ENCODE measurements at regions not wholly inside any gene's neighbourhood (a gene's known extent, or its start where the extent isn't known, plus 50 kb on each side); places are given as distances from the start of the nearest gene placed in this dataset.

GRCh38 chr2:122753336-122753735 is 997.9 kb downstream of the TSN start:
- Histone ChIP-seq H3K27ac (ENCODE audit: low read depth, low read length) (no peak overlapping the region), H3K4me1 (ENCODE audit: control insufficient read depth in 3 of 3, insufficient read depth in 3 of 3, low read length in 3 of 3) (no peaks in the 10 kb centered on the region), H3K36me3 (ENCODE audit: control insufficient read depth in 3 of 3, insufficient read depth in 3 of 3, low read length in 3 of 3) (no peaks in the 10 kb centered on the region), H3K9me3 (ENCODE audit: control insufficient read depth in 3 of 3, low read length in 3 of 3) (no peaks in the 10 kb centered on the region), H3K4me3 (ENCODE audit: low read length in 3 of 3) (no peak overlapping the region), H3K9ac (ENCODE audit: low read depth in 1 of 3, low read length in 3 of 3) (no peak overlapping the region), H3K27me3 (ENCODE audit: control insufficient read depth in 3 of 3, insufficient read depth in 3 of 3, low read length in 3 of 3) (no peaks in the 10 kb centered on the region)

GRCh38 chr2:122754561-122754960 is 999.1 kb downstream of the TSN start:
- Histone ChIP-seq H3K9ac (ENCODE audit: low read depth in 1 of 3, low read length in 3 of 3) (no peak overlapping the region), H3K4me3 (ENCODE audit: low read length in 3 of 3) (no peak overlapping the region), H3K36me3 (ENCODE audit: control insufficient read depth in 3 of 3, insufficient read depth in 3 of 3, low read length in 3 of 3) (no peaks in the 10 kb centered on the region), H3K27me3 (ENCODE audit: control insufficient read depth in 3 of 3, insufficient read depth in 3 of 3, low read length in 3 of 3) (no peaks in the 10 kb centered on the region), H3K9me3 (ENCODE audit: control insufficient read depth in 3 of 3, low read length in 3 of 3) (no peaks in the 10 kb centered on the region), H3K4me1 (ENCODE audit: control insufficient read depth in 3 of 3, insufficient read depth in 3 of 3, low read length in 3 of 3) (no peaks in the 10 kb centered on the region), H3K27ac (ENCODE audit: low read depth, low read length) (no peak overlapping the region)

- no peak overlapping the region for H3K4me3 ChIP-seq (ENCODE audit: low read length in 3 of 3)
- H3K27ac ChIP-seq (ENCODE audit: low read depth, low read length), result no peak overlapping the region
- H3K4me1 ChIP-seq (ENCODE audit: control insufficient read depth in 3 of 3, insufficient read depth in 3 of 3, low read length in 3 of 3), result no peaks in the 10 kb centered on the region
- no peaks in the 10 kb centered on the region for H3K9me3 ChIP-seq (ENCODE audit: control insufficient read depth in 3 of 3, low read length in 3 of 3)
- no peaks in the 10 kb centered on the region for H3K36me3 ChIP-seq (ENCODE audit: control insufficient read depth in 3 of 3, insufficient read depth in 3 of 3, low read length in 3 of 3)
- H3K9ac ChIP-seq (ENCODE audit: low read depth in 1 of 3, low read length in 3 of 3), result no peak overlapping the region
- no peaks in the 10 kb centered on the region for H3K27me3 ChIP-seq (ENCODE audit: control insufficient read depth in 3 of 3, insufficient read depth in 3 of 3, low read length in 3 of 3)
Observed at GRCh38 chr2:122755281-122755780, 999.9 kb downstream of the TSN start.

- no peaks in the 10 kb centered on the region for H3K4me1 ChIP-seq (ENCODE audit: control insufficient read depth in 3 of 3, insufficient read depth in 3 of 3, low read length in 3 of 3)
- no peak overlapping the region for H3K4me3 ChIP-seq (ENCODE audit: low read length in 3 of 3)
- peaks cover 0 to 3% (median 0%) of the 10 kb centered on the region in 3 donors for H3K9me3 ChIP-seq (ENCODE audit: control insufficient read depth in 3 of 3, low read length in 3 of 3)
- no peak overlapping the region for H3K27ac ChIP-seq (ENCODE audit: low read depth, low read length)
- H3K27me3 ChIP-seq (ENCODE audit: control insufficient read depth in 3 of 3, insufficient read depth in 3 of 3, low read length in 3 of 3), result no peaks in the 10 kb centered on the region
- H3K9ac ChIP-seq (ENCODE audit: low read depth in 1 of 3, low read length in 3 of 3), result no peak overlapping the region
- no peaks in the 10 kb centered on the region for H3K36me3 ChIP-seq (ENCODE audit: control insufficient read depth in 3 of 3, insufficient read depth in 3 of 3, low read length in 3 of 3)
Observed at GRCh38 chr2:122758967-122759366, 1003.5 kb downstream of the TSN start.

- H3K9ac ChIP-seq (ENCODE audit: low read depth in 1 of 3, low read length in 3 of 3), result no peak overlapping the region
- H3K9me3 ChIP-seq (ENCODE audit: control insufficient read depth in 3 of 3, low read length in 3 of 3), result peaks cover 0 to 3% (median 3%) of the 10 kb centered on the region in 3 donors
- H3K36me3 ChIP-seq (ENCODE audit: control insufficient read depth in 3 of 3, insufficient read depth in 3 of 3, low read length in 3 of 3), result no peaks in the 10 kb centered on the region
- H3K4me3 ChIP-seq (ENCODE audit: low read length in 3 of 3), result no peak overlapping the region
- no peaks in the 10 kb centered on the region for H3K27me3 ChIP-seq (ENCODE audit: control insufficient read depth in 3 of 3, insufficient read depth in 3 of 3, low read length in 3 of 3)
- no peak overlapping the region for H3K27ac ChIP-seq (ENCODE audit: low read depth, low read length)
- H3K4me1 ChIP-seq (ENCODE audit: control insufficient read depth in 3 of 3, insufficient read depth in 3 of 3, low read length in 3 of 3), result no peaks in the 10 kb centered on the region
Observed at GRCh38 chr2:122764014-122764413, 1008.6 kb downstream of the TSN start.

- no peaks in the 10 kb centered on the region for H3K36me3 ChIP-seq (ENCODE audit: control insufficient read depth in 3 of 3, insufficient read depth in 3 of 3, low read length in 3 of 3)
- no peak overlapping the region for H3K4me3 ChIP-seq (ENCODE audit: low read length in 3 of 3)
- H3K27me3 ChIP-seq (ENCODE audit: control insufficient read depth in 3 of 3, insufficient read depth in 3 of 3, low read length in 3 of 3), result no peaks in the 10 kb centered on the region
- H3K9ac ChIP-seq (ENCODE audit: low read depth in 1 of 3, low read length in 3 of 3), result no peak overlapping the region
- H3K27ac ChIP-seq (ENCODE audit: low read depth, low read length), result no peak overlapping the region
- peaks cover 0 to 3% (median 0%) of the 10 kb centered on the region in 3 donors for H3K9me3 ChIP-seq (ENCODE audit: control insufficient read depth in 3 of 3, low read length in 3 of 3)
- H3K4me1 ChIP-seq (ENCODE audit: control insufficient read depth in 3 of 3, insufficient read depth in 3 of 3, low read length in 3 of 3), result no peaks in the 10 kb centered on the region
Observed at GRCh38 chr2:122780251-122780650, 1024.8 kb downstream of the TSN start.

GRCh38 chr2:122794100-122794499 is 1038.6 kb downstream of the TSN start:
- Histone ChIP-seq H3K9me3 (ENCODE audit: control insufficient read depth in 3 of 3, low read length in 3 of 3) (no peaks in the 10 kb centered on the region), H3K4me1 (ENCODE audit: control insufficient read depth in 3 of 3, insufficient read depth in 3 of 3, low read length in 3 of 3) (no peaks in the 10 kb centered on the region), H3K27ac (ENCODE audit: low read depth, low read length) (no peak overlapping the region), H3K4me3 (ENCODE audit: low read length in 3 of 3) (no peak overlapping the region), H3K36me3 (ENCODE audit: control insufficient read depth in 3 of 3, insufficient read depth in 3 of 3, low read length in 3 of 3) (no peaks in the 10 kb centered on the region), H3K27me3 (ENCODE audit: control insufficient read depth in 3 of 3, insufficient read depth in 3 of 3, low read length in 3 of 3) (no peaks in the 10 kb centered on the region), H3K9ac (ENCODE audit: low read depth in 1 of 3, low read length in 3 of 3) (no peak overlapping the region)

GRCh38 chr2:122795763-122796162 is 1040.3 kb downstream of the TSN start:
- H3K4me1 ChIP-seq (ENCODE audit: control insufficient read depth in 3 of 3, insufficient read depth in 3 of 3, low read length in 3 of 3), result no peaks in the 10 kb centered on the region
- no peaks in the 10 kb centered on the region for H3K9me3 ChIP-seq (ENCODE audit: control insufficient read depth in 3 of 3, low read length in 3 of 3)
- no peak overlapping the region for H3K27ac ChIP-seq (ENCODE audit: low read depth, low read length)
- no peaks in the 10 kb centered on the region for H3K36me3 ChIP-seq (ENCODE audit: control insufficient read depth in 3 of 3, insufficient read depth in 3 of 3, low read length in 3 of 3)
- no peak overlapping the region for H3K9ac ChIP-seq (ENCODE audit: low read depth in 1 of 3, low read length in 3 of 3)
- no peaks in the 10 kb centered on the region for H3K27me3 ChIP-seq (ENCODE audit: control insufficient read depth in 3 of 3, insufficient read depth in 3 of 3, low read length in 3 of 3)
- no peak overlapping the region for H3K4me3 ChIP-seq (ENCODE audit: low read length in 3 of 3)

- Histone ChIP-seq H3K27me3 (ENCODE audit: control insufficient read depth in 3 of 3, insufficient read depth in 3 of 3, low read length in 3 of 3) (no peaks in the 10 kb centered on the region), H3K36me3 (ENCODE audit: control insufficient read depth in 3 of 3, insufficient read depth in 3 of 3, low read length in 3 of 3) (no peaks in the 10 kb centered on the region), H3K9me3 (ENCODE audit: control insufficient read depth in 3 of 3, low read length in 3 of 3) (no peaks in the 10 kb centered on the region), H3K4me1 (ENCODE audit: control insufficient read depth in 3 of 3, insufficient read depth in 3 of 3, low read length in 3 of 3) (no peaks in the 10 kb centered on the region), H3K27ac (ENCODE audit: low read depth, low read length) (no peak overlapping the region), H3K9ac (ENCODE audit: low read depth in 1 of 3, low read length in 3 of 3) (no peak overlapping the region), H3K4me3 (ENCODE audit: low read length in 3 of 3) (no peak overlapping the region)
Observed at GRCh38 chr2:122799391-122799790, 1043.9 kb downstream of the TSN start.

- H3K4me3 ChIP-seq (ENCODE audit: low read length in 3 of 3), result no peak overlapping the region
- H3K9ac ChIP-seq (ENCODE audit: low read depth in 1 of 3, low read length in 3 of 3), result no peak overlapping the region
- no peaks in the 10 kb centered on the region for H3K9me3 ChIP-seq (ENCODE audit: control insufficient read depth in 3 of 3, low read length in 3 of 3)
- no peaks in the 10 kb centered on the region for H3K27me3 ChIP-seq (ENCODE audit: control insufficient read depth in 3 of 3, insufficient read depth in 3 of 3, low read length in 3 of 3)
- no peak overlapping the region for H3K27ac ChIP-seq (ENCODE audit: low read depth, low read length)
- H3K36me3 ChIP-seq (ENCODE audit: control insufficient read depth in 3 of 3, insufficient read depth in 3 of 3, low read length in 3 of 3), result no peaks in the 10 kb centered on the region
- H3K4me1 ChIP-seq (ENCODE audit: control insufficient read depth in 3 of 3, insufficient read depth in 3 of 3, low read length in 3 of 3), result no peaks in the 10 kb centered on the region
Observed at GRCh38 chr2:122800781-122801180, 1045.3 kb downstream of the TSN start.

- no peaks in the 10 kb centered on the region for H3K36me3 ChIP-seq (ENCODE audit: control insufficient read depth in 3 of 3, insufficient read depth in 3 of 3, low read length in 3 of 3)
- no peaks in the 10 kb centered on the region for H3K27me3 ChIP-seq (ENCODE audit: control insufficient read depth in 3 of 3, insufficient read depth in 3 of 3, low read length in 3 of 3)
- no peak overlapping the region for H3K27ac ChIP-seq (ENCODE audit: low read depth, low read length)
- H3K9ac ChIP-seq (ENCODE audit: low read depth in 1 of 3, low read length in 3 of 3), result no peak overlapping the region
- H3K4me3 ChIP-seq (ENCODE audit: low read length in 3 of 3), result no peak overlapping the region
- peaks cover 0 to 4% (median 0%) of the 10 kb centered on the region in 3 donors for H3K9me3 ChIP-seq (ENCODE audit: control insufficient read depth in 3 of 3, low read length in 3 of 3)
- H3K4me1 ChIP-seq (ENCODE audit: control insufficient read depth in 3 of 3, insufficient read depth in 3 of 3, low read length in 3 of 3), result no peaks in the 10 kb centered on the region
Observed at GRCh38 chr2:122804494-122804893, 1049.0 kb downstream of the TSN start.

Measured in skeletal muscle tissue (tissue), 3 donors.